HG03521 (cell line): ENCODE measurements at regions not wholly inside any gene's neighbourhood (a gene's known extent, or its start where the extent isn't known, plus 50 kb on each side); places are given as distances from the start of the nearest gene placed in this dataset.

ENCODE experiments used
- ATAC-seq: cut with Tn5 transposase; IDR thresholded peaks from one replicate; pipeline ENCODE4 v1.9.1; 2021; ENCODE audit warnings: mild to moderate bottlenecking, moderate library complexity; ENCODE audit not compliant: unreplicated experiment

- ATAC-seq, result no peak
These were observed 97.9 kb downstream of the C17orf67 start for GRCh38 chr17:56735842-56736241.

GRCh38 chr17:56737421-56738161 is 96.1 kb downstream of the C17orf67 start:
- no peak for ATAC-seq

GRCh38 chr17:56739376-56739775 is 94.3 kb downstream of the C17orf67 start:
- no peak for ATAC-seq

GRCh38 chr17:56739776-56740175 is 93.9 kb downstream of the C17orf67 start:
- no peak for ATAC-seq

- no peak for ATAC-seq
These were observed 93.2 kb downstream of the C17orf67 start for GRCh38 chr17:56740481-56740880.
